ENCODE measurements at regions not wholly inside any gene's neighbourhood (a gene's known extent, or its start where the extent isn't known, plus 50 kb on each side); places are given as distances from the start of the nearest gene placed in this dataset.

- no peak for DNase-seq
Measured at GRCh38 chr12:89253488-89253887, 98.8 kb downstream of the DUSP6 start.

- no peak for DNase-seq
Measured at GRCh38 chr12:89252284-89252683, 100.0 kb downstream of the DUSP6 start.

- no peak for DNase-seq
Measured at GRCh38 chr12:89251342-89252271, 100.7 kb downstream of the DUSP6 start.

GRCh38 chr12:89250636-89251035 is 101.7 kb downstream of the DUSP6 start:
- no peak for DNase-seq

GRCh38 chr12:89250213-89250612 is 102.1 kb downstream of the DUSP6 start:
- no peak for DNase-seq

GRCh38 chr12:89247967-89248366 is 104.3 kb downstream of the DUSP6 start:
- no peak for DNase-seq

- DNase-seq = no peak
Measured at GRCh38 chr12:89247541-89247942, 104.8 kb downstream of the DUSP6 start.

GRCh38 chr12:89245090-89245489 is 107.2 kb downstream of the DUSP6 start:
- no peak for DNase-seq

GRCh38 chr12:89244536-89244935 is 107.8 kb downstream of the DUSP6 start:
- DNase-seq = no peak

- no peak for DNase-seq
Measured at GRCh38 chr12:89243771-89244170, 108.5 kb downstream of the DUSP6 start.

- no peak for DNase-seq
Measured at GRCh38 chr12:89239534-89239933, 112.8 kb downstream of the DUSP6 start.

GRCh38 chr12:89238593-89238992 is 113.7 kb downstream of the DUSP6 start:
- DNase-seq = no peak

- DNase-seq = no peak
Measured at GRCh38 chr12:89237763-89238162, 114.5 kb downstream of the DUSP6 start.

- no peak for DNase-seq
Measured at GRCh38 chr12:89236748-89237383, 115.4 kb downstream of the DUSP6 start.

- no peak for DNase-seq
Measured at GRCh38 chr12:89236237-89236636, 116.1 kb downstream of the DUSP6 start.

GRCh38 chr12:89235189-89235993 is 116.9 kb downstream of the DUSP6 start:
- DNase-seq = no peak

GRCh38 chr12:89234324-89235114 is 117.8 kb downstream of the DUSP6 start:
- no peak for DNase-seq

- DNase-seq = no peak
Measured at GRCh38 chr12:89231686-89232085, 120.6 kb downstream of the DUSP6 start.

GRCh38 chr12:89230376-89231315 is 121.7 kb downstream of the DUSP6 start:
- DNase-seq = no peak

GRCh38 chr12:89228491-89228890 is 123.8 kb downstream of the DUSP6 start:
- no peak for DNase-seq

GRCh38 chr12:89227774-89228173 is 124.5 kb downstream of the DUSP6 start:
- DNase-seq = no peak

Data from occipital lobe (tissue), 1 donor.